ENCODE measurements at regions not wholly inside any gene's neighbourhood (a gene's known extent, or its start where the extent isn't known, plus 50 kb on each side); places are given as distances from the start of the nearest gene placed in this dataset.

DNA sequence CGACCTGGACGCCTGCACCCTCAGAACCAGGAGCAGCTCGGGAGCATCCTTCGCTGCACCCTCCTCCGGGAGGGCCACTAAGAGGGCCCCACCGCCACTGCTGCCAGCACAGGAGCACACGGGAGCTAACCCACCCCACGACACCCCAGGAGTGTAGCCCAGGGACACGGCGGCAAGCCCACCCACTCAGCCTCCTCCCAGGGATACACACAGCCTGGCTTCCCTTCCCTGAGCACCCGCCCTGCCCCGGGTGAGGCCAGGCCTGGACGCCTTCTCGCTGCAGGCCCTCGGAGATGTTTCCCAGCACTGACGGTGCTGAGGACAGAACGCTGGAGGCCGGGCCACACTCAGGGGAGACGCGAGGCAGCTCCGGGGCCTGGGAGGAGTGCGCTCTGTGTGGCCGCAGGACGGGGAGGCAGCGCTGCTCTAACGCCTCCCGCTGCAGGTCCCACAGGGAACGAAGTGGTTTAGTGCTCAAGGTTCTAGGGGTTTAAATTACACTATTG lies 190.4 kb downstream of the BRD1 start (continued):
- TF ChIP-seq FOXM1 (CRISPR knock-in tag; IDR thresholded peaks at IDR 0.05) (no peak), ETV5 (CRISPR knock-in tag; IDR thresholded peaks at IDR 0.05; ENCODE audit: borderline replicate concordance) (no peak), PTBP1 (IDR thresholded peaks at IDR 0.05; ENCODE audit: low read depth, low read length, poor library complexity, severe bottlenecking) (no peak), ZNF124 (CRISPR knock-in tag; IDR thresholded peaks at IDR 0.05) (no peak)
- TF ChIP-seq, protein P1, sequence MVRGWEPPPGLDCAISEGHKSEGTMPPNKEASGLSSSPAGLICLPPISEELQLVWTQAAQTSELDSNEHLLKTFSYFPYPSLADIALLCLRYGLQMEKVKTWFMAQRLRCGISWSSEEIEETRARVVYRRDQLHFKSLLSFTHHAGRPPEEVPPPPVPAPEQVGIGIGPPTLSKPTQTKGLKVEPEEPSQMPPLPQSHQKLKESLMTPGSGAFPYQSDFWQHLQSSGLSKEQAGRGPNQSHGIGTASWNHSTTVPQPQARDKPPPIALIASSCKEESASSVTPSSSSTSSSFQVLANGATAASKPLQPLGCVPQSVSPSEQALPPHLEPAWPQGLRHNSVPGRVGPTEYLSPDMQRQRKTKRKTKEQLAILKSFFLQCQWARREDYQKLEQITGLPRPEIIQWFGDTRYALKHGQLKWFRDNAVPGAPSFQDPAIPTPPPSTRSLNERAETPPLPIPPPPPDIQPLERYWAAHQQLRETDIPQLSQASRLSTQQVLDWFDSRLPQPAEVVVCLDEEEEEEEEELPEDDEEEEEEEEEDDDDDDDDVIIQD (CRISPR knock-in tag; IDR thresholded peaks at IDR 0.05; ENCODE audit: low read depth): no peak

DNA sequence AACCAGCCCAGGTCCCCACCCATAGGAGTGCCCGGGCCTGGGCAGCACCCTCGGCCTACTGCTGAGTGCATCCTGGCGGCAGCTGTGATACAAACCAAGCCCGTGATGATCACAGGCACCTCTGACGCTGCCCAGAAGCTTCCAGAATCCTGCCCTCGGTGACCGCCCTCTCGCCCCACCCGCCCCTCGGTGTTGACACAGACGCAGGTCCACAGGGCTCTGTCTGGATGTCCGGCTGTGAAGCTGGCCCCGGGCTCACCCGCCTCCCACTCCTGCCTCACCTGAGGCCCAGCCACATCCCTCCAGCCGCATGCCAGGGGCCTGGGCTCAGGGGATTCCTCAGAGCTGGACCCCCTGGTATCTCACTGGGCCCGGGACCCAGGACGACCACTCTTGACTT lies 191.0 kb downstream of the BRD1 start:
- no peak for DNase-seq (ENCODE audit: low spot score)
- WGBS (ENCODE audit: low lambda C conversion rate): no CpG with 5 or more reads among the region's 17 CpGs

More for the DNA sequence above, 191.0 kb downstream of the BRD1 start:
- Histone ChIP-seq H2AFZ (ENCODE audit: low read length) (no peak overlapping the region), H3K4me1 (ENCODE audit: insufficient read depth, low read length) (0 out of 2 replicates have a peak, but pooled peaks cover 5% of the 10 kb centered on the region), H4K20me1 (ENCODE audit: insufficient read depth, low read length) (peaks cover 9% of the 10 kb centered on the region; the same call in 1 of the 2 replicates), H3K9ac (ENCODE audit: insufficient read depth, low read depth, low read length) (no peak overlapping the region), H3K79me2 (ENCODE audit: insufficient read depth, low read length) (no peaks in the 10 kb centered on the region), H3K4me3 (replicated peaks in 1 of 3; ENCODE audit: insufficient read depth in 1 of 3, low read depth in 2 of 3, low read length in 3 of 3) (no peak overlapping the region), H3K4me2 (ENCODE audit: low read depth, low read length) (no peak overlapping the region), H3K27me3 (ENCODE audit: control insufficient read depth in 1 of 2, insufficient read depth in 2 of 2, low read length in 2 of 2) (peaks cover 15 to 81% of the 10 kb centered on the region in 2 experiments), H3K27ac (ENCODE audit: extremely low read length, insufficient read depth, low read length) (no peak overlapping the region), H3K9me3 (ENCODE audit: low read length) (no peaks in the 10 kb centered on the region), H3K36me3 (replicated peaks in 1 of 2; ENCODE audit: control insufficient read depth in 1 of 2, insufficient read depth in 2 of 2, low read length in 2 of 2) (no peaks in the 10 kb centered on the region)
- FAIRE-seq (no peak), ATAC-seq (no peak)
- ChIA-PET CTCF (ENCODE audit: low intra/inter-chr PET ratio, low total read pairs) (no interaction called here), POLR2A (no interaction called here)
- intact Hi-C loops (cut with micrococcal nuclease; ENCODE audit: unreplicated experiment): no loop called here
- in situ Hi-C loops (cut with HindIII; ENCODE audit: extremely low pct_ligation_motif_present, low pct_unique_long_range_greater_than_20kb): no loop called here
- TF ChIP-seq KLF15 (CRISPR knock-in tag; IDR thresholded peaks at IDR 0.05; ENCODE audit: borderline replicate concordance): no peak
- no peak for TF ChIP-seq ZBTB7B (CRISPR knock-in tag; IDR thresholded peaks at IDR 0.05)
- no peak for TF ChIP-seq ZNF234 (CRISPR knock-in tag; conservative IDR thresholded peaks at IDR 0.05)
- TF ChIP-seq ETV6 (CRISPR knock-in tag; conservative IDR thresholded peaks at IDR 0.05): no peak
- no peak for TF ChIP-seq ZNF121 (CRISPR knock-in tag; IDR thresholded peaks at IDR 0.05)
- TF ChIP-seq, protein P2, sequence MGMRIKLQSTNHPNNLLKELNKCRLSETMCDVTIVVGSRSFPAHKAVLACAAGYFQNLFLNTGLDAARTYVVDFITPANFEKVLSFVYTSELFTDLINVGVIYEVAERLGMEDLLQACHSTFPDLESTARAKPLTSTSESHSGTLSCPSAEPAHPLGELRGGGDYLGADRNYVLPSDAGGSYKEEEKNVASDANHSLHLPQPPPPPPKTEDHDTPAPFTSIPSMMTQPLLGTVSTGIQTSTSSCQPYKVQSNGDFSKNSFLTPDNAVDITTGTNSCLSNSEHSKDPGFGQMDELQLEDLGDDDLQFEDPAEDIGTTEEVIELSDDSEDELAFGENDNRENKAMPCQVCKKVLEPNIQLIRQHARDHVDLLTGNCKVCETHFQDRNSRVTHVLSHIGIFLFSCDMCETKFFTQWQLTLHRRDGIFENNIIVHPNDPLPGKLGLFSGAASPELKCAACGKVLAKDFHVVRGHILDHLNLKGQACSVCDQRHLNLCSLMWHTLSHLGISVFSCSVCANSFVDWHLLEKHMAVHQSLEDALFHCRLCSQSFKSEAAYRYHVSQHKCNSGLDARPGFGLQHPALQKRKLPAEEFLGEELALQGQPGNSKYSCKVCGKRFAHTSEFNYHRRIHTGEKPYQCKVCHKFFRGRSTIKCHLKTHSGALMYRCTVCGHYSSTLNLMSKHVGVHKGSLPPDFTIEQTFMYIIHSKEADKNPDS (CRISPR knock-in tag; IDR thresholded peaks at IDR 0.05): no peak
- no peak for TF ChIP-seq FOXM1 (CRISPR knock-in tag; IDR thresholded peaks at IDR 0.05)
- no peak for TF ChIP-seq ZNF317 (CRISPR knock-in tag; IDR thresholded peaks at IDR 0.05)
- no peak for TF ChIP-seq ZNF720 (CRISPR knock-in tag; IDR thresholded peaks at IDR 0.05)
- TF ChIP-seq ZSCAN12 (CRISPR knock-in tag; IDR thresholded peaks at IDR 0.05): no peak
- no peak for TF ChIP-seq GATAD1 (CRISPR knock-in tag; IDR thresholded peaks at IDR 0.05)
- TF ChIP-seq SNAI1 (CRISPR knock-in tag; IDR thresholded peaks at IDR 0.05; ENCODE audit: borderline replicate concordance): no peak
- TF ChIP-seq ZNF432 (CRISPR knock-in tag; IDR thresholded peaks at IDR 0.05; ENCODE audit: borderline replicate concordance): no peak
- no peak for TF ChIP-seq ZNF333 (CRISPR knock-in tag; IDR thresholded peaks at IDR 0.05; ENCODE audit: borderline replicate concordance)
- no peak for TF ChIP-seq ISX (CRISPR knock-in tag; conservative IDR thresholded peaks at IDR 0.05)
- no peak for TF ChIP-seq ZNF205 (CRISPR knock-in tag; IDR thresholded peaks at IDR 0.05)
- TF ChIP-seq ZNF557 (CRISPR knock-in tag; IDR thresholded peaks at IDR 0.05): no peak
- no peak for TF ChIP-seq ERF (CRISPR knock-in tag; IDR thresholded peaks at IDR 0.05)
- no peak for TF ChIP-seq REXO4 (CRISPR knock-in tag; IDR thresholded peaks at IDR 0.05; ENCODE audit: borderline replicate concordance)
- TF ChIP-seq ZNF746 (CRISPR knock-in tag; IDR thresholded peaks at IDR 0.05): no peak
- BruUV-seq (replicated peaks): no TSS peak

All from HepG2 (cell line).